ENCODE measurements at regions not wholly inside any gene's neighbourhood (a gene's known extent, or its start where the extent isn't known, plus 50 kb on each side); places are given as distances from the start of the nearest gene placed in this dataset.

DNA sequence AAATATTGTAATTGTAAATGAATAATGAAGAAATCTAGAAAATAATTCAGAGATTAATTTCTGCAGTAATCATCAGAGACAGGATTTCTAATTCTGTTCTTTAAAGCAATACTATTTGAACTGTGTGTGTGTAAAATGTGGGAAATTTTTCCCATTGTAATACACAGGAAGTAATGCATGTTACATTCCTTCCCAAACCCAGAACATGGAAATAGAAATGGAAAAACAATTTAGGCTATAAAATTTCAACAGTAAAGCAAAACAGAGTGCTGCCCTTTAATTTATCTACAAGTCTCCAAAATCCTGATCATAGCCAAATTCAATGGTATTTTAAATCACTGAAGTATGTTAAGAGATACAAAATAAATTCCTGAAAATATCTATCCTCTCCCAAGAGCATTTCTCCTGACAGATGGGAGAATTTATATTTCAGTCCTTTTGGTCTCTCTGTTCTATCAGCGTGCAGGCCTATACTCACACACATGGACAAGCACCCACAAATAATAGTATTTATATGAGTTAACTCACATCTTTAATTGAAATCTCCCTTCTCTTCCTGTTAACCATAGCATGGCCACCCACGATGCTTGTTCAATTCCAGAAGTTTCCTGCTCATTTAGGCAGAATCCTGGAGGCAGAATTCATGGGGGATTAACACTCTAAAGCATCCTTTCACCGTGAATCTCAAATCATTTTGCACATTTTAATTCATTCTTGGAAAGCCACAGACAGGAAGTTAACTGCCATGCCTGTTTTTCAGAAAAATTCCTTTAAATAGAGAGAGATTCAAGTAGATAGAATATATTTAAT, 1465.4 kb upstream of the FLRT2 start:
- TF ChIP-seq, protein P1, sequence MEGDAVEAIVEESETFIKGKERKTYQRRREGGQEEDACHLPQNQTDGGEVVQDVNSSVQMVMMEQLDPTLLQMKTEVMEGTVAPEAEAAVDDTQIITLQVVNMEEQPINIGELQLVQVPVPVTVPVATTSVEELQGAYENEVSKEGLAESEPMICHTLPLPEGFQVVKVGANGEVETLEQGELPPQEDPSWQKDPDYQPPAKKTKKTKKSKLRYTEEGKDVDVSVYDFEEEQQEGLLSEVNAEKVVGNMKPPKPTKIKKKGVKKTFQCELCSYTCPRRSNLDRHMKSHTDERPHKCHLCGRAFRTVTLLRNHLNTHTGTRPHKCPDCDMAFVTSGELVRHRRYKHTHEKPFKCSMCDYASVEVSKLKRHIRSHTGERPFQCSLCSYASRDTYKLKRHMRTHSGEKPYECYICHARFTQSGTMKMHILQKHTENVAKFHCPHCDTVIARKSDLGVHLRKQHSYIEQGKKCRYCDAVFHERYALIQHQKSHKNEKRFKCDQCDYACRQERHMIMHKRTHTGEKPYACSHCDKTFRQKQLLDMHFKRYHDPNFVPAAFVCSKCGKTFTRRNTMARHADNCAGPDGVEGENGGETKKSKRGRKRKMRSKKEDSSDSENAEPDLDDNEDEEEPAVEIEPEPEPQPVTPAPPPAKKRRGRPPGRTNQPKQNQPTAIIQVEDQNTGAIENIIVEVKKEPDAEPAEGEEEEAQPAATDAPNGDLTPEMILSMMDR (IDR thresholded peaks at IDR 0.05; ENCODE audit: low read depth, low read length), result no peak
- ChIA-PET POLR2A (no interaction called here), CTCF (no interaction called here)
- DNase-seq (ENCODE audit: low read depth, low spot score), result no peak
- Histone ChIP-seq H3K27ac (ENCODE audit: low read depth, low read length) (no peak overlapping the region), H3K4me3 (ENCODE audit: low read depth, low read length) (no peak overlapping the region), H3K27me3 (ENCODE audit: control insufficient read depth, insufficient read depth, low read length) (no peaks in the 10 kb centered on the region), H3K9me3 (ENCODE audit: control insufficient read depth, insufficient read depth, low read length) (no peaks in the 10 kb centered on the region)

GRCh38 chr14:84065811-84066210, 1464.1 kb upstream of the FLRT2 start:
- Histone ChIP-seq H3K4me3 (ENCODE audit: low read depth, low read length) (no peak overlapping the region), H3K9me3 (ENCODE audit: control insufficient read depth, insufficient read depth, low read length) (no peaks in the 10 kb centered on the region), H3K27me3 (ENCODE audit: control insufficient read depth, insufficient read depth, low read length) (no peaks in the 10 kb centered on the region), H3K27ac (ENCODE audit: low read depth, low read length) (no peak overlapping the region)
- POLR2A ChIA-PET, result no interaction called here
- no peak for DNase-seq (ENCODE audit: low read depth, low spot score)
- CTCF ChIA-PET, result no interaction called here
- TF ChIP-seq, protein P1 (IDR thresholded peaks at IDR 0.05; ENCODE audit: low read depth, low read length), result no peak

- no peak overlapping the region for H3K27ac ChIP-seq (ENCODE audit: low read depth, low read length)
- H3K27me3 ChIP-seq (ENCODE audit: control insufficient read depth, insufficient read depth, low read length), result no peaks in the 10 kb centered on the region
- DNase-seq (ENCODE audit: low read depth, low spot score), result no peak
- H3K9me3 ChIP-seq (ENCODE audit: control insufficient read depth, insufficient read depth, low read length), result no peaks in the 10 kb centered on the region
- H3K4me3 ChIP-seq (ENCODE audit: low read depth, low read length), result no peak overlapping the region
- ChIA-PET CTCF (no interaction called here), POLR2A (no interaction called here)
- TF ChIP-seq, protein P1 (IDR thresholded peaks at IDR 0.05; ENCODE audit: low read depth, low read length), result no peak
These were observed 1461.7 kb upstream of the FLRT2 start for GRCh38 chr14:84068288-84068687.

- Histone ChIP-seq H3K27ac (ENCODE audit: low read depth, low read length) (no peak overlapping the region), H3K9me3 (ENCODE audit: control insufficient read depth, insufficient read depth, low read length) (no peaks in the 10 kb centered on the region), H3K27me3 (ENCODE audit: control insufficient read depth, insufficient read depth, low read length) (no peaks in the 10 kb centered on the region), H3K4me3 (ENCODE audit: low read depth, low read length) (no peak overlapping the region)
- DNase-seq (ENCODE audit: low read depth, low spot score), result no peak
- TF ChIP-seq, protein P1 (IDR thresholded peaks at IDR 0.05; ENCODE audit: low read depth, low read length), result no peak
- ChIA-PET CTCF (no interaction called here), POLR2A (no interaction called here)
These were observed 1458.9 kb upstream of the FLRT2 start for GRCh38 chr14:84071061-84071460.

- no peak overlapping the region for H3K27ac ChIP-seq (ENCODE audit: low read depth, low read length)
- ChIA-PET POLR2A (no interaction called here), CTCF (interaction anchor here (1.1 kb wide), 1 partner anchor 774 kb away, joined by 3 read pairs; no protein-coding TSS in a partner anchor)
- H3K27me3 ChIP-seq (ENCODE audit: control insufficient read depth, insufficient read depth, low read length), result no peaks in the 10 kb centered on the region
- H3K4me3 ChIP-seq (ENCODE audit: low read depth, low read length), result no peak overlapping the region
- no peak for DNase-seq (ENCODE audit: low read depth, low spot score)
- TF ChIP-seq, protein P1 (IDR thresholded peaks at IDR 0.05; ENCODE audit: low read depth, low read length), result no peak
- H3K9me3 ChIP-seq (ENCODE audit: control insufficient read depth, insufficient read depth, low read length), result no peaks in the 10 kb centered on the region
These were observed 1455.3 kb upstream of the FLRT2 start for GRCh38 chr14:84074626-84075025.
